Dedifferentiated amniotic fluid mesenchymal stem cell (primary cell): ENCODE measurements at regions not wholly inside any gene's neighbourhood (a gene's known extent, or its start where the extent isn't known, plus 50 kb on each side); places are given as distances from the start of the nearest gene placed in this dataset.
"Not testable (repeated sequence)": the region's sequence is repeated elsewhere in the genome, so short reads cannot be mapped to it uniquely, and the experiment has no call there.

Experiments used
- DNase-seq: peaks from one replicate; pipeline ENCODE4 v3.0.0-alpha.2; 2016; ENCODE audit errors: extremely low spot score

GRCh38 chr4:116126794-116127193, 958.6 kb downstream of the TRAM1L1 start:
- DNase-seq = no peak

GRCh38 chr4:116122124-116122523, 963.3 kb downstream of the TRAM1L1 start:
- no peak for DNase-seq

- DNase-seq = no peak
Measured at GRCh38 chr4:116118221-116118620, 967.2 kb downstream of the TRAM1L1 start.

GRCh38 chr4:116112861-116113260, 972.5 kb downstream of the TRAM1L1 start:
- DNase-seq = not testable (repeated sequence)

GRCh38 chr4:116110713-116111112, 974.7 kb downstream of the TRAM1L1 start:
- no peak for DNase-seq

- no peak for DNase-seq
Measured at GRCh38 chr4:116108606-116109005, 976.8 kb downstream of the TRAM1L1 start.

- DNase-seq = no peak
Measured at GRCh38 chr4:116101321-116101720, 984.1 kb downstream of the TRAM1L1 start.

GRCh38 chr4:116099596-116099995, 985.8 kb downstream of the TRAM1L1 start:
- DNase-seq = no peak

GRCh38 chr4:116097353-116097752, 983.9 kb upstream of the NDST4 start:
- not testable (repeated sequence) for DNase-seq

GRCh38 chr4:116092961-116093360, 979.5 kb upstream of the NDST4 start:
- DNase-seq = no peak

GRCh38 chr4:116088771-116089170, 975.4 kb upstream of the NDST4 start:
- peak; percentile 29 for DNase-seq

- no peak for DNase-seq
Measured at GRCh38 chr4:116082808-116083366, 969.5 kb upstream of the NDST4 start.

- DNase-seq = no peak
Measured at GRCh38 chr4:116073051-116073450, 959.6 kb upstream of the NDST4 start.

GRCh38 chr4:116070283-116070682, 956.9 kb upstream of the NDST4 start:
- no peak for DNase-seq

- no peak for DNase-seq
Measured at GRCh38 chr4:116066711-116067245, 953.4 kb upstream of the NDST4 start.

- no peak for DNase-seq
Measured at GRCh38 chr4:116064331-116064730, 950.9 kb upstream of the NDST4 start.

- no peak for DNase-seq
Measured at GRCh38 chr4:116059361-116059760, 945.9 kb upstream of the NDST4 start.

GRCh38 chr4:116058129-116058528, 944.7 kb upstream of the NDST4 start:
- DNase-seq = no peak

GRCh38 chr4:116055857-116056827, 942.7 kb upstream of the NDST4 start:
- DNase-seq = no peak

- DNase-seq = no peak
Measured at GRCh38 chr4:116027311-116027710, 913.9 kb upstream of the NDST4 start.

- no peak for DNase-seq
Measured at GRCh38 chr4:116024954-116025708, 911.7 kb upstream of the NDST4 start.

GRCh38 chr4:116023049-116023448, 909.6 kb upstream of the NDST4 start:
- DNase-seq = no peak
